Left kidney (tissue), 1 donor: ENCODE measurements at regions not wholly inside any gene's neighbourhood (a gene's known extent, or its start where the extent isn't known, plus 50 kb on each side); places are given as distances from the start of the nearest gene placed in this dataset.

Experiments used
- DNase-seq: peaks from one replicate; pipeline ENCODE4 v3.0.0-alpha.2; 2013

DNA sequence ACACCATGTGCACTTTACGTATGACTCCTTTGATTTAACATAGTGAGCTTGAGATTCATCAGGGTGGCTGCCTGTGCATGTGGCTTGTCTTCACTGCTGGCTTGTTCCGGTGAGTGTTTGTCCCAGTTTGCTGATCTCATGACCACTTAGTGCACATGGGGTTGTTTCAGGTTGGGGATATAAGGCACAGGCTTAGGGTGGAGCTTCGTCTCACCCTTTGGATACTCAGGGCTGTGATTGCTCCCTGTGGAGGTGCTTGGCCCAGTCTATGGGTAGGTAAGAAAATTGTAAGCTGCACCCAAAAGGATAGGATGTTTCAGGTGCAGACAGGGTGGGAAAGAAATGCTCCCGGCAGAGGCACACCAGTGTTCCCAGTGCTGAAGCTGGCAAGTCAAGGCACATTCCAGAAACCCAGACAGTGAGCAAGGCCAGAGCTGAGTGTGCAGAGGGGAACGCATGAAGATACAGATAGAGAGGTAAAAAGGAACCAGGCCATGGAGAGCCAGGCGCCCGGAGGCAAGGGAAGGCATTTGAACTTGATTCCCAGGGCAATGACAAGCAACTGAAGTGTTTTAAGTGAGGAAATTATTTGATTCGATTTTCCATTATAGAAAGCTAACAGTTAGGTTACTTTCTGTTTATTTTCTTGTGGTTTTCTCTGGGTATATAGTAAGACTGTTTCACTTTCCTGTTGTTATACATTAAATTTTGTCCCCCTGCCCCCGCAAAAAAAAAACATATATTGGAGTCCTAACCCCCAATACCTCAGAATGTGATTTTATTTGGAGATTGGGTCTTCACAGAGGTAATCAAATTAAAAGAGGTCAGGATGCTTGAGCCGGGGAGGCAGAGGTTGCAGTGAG is 289.8 kb upstream of the KLF6 start:
- no peak for DNase-seq

DNA sequence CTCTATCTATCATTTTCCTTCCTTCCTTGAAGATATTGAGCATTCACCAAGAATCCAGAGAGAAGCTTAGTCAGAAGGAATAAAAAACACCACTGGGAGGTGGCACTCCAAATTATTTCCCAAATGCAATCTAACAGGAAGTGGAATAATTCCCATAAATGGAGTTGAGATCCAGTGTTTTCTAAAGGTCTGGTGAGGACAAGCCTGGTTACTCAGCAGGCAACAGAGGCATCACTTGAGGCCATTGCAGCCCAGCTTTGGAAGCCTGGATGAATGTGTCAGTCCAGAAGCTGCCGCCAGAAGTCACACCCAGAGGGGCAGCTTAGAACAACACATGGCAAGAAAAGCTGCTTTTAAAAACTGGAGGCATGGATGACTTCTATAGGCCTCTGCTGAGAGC is 288.9 kb upstream of the KLF6 start:
- no peak for DNase-seq

DNA sequence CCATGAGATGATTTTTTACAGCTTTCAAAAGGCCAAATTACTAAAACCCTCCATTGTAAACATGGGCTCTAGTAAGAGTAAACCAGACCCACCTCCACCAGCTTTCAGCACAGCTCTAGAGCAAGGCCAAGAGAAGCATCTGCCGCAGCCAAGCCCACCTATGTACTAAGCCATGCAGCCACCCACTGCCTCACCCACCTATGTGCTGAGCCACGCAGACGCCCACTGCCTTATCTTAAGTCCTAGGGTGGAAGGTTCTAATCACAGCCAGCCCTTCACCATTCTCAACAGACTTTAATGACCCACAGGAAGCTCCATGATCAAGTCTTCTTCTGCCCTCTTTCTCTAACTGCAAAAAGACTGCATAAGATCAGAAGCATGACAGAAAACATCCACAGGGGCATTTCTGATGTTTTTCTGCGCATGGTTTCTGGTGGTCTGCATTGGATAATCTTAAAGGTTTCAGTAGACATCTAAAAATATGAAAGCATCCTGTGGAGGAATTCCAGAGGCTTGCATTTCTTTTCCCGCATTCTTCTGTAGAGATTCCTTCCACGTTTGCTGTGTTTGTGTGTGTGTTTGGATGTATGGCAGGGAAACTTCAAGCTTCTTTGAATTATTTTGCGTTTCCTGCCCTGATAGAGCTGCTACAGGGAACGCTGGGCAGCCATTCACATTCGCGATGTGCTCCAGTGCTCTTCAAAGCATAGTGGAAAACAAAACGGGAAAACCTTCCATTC is 286.1 kb upstream of the KLF6 start:
- no peak for DNase-seq

DNA sequence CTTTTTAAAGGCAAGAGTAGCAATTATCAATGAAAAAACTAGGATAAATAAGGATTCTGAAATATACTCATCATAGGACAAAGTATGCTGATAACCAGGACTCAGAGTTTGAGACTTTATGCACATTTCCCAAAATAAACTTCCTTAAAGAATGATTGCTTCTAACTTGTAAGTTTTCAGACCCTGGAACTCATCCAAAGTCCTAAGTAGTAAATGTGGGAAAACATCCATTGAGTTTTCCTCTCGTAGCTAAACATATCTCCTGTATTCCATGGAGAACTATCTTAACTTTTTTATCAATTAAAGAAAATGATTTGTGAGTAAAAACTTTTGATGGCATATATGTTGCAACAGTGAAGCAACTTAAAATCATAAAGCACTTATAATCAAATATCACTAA is 285.2 kb upstream of the KLF6 start:
- DNase-seq: no peak

DNA sequence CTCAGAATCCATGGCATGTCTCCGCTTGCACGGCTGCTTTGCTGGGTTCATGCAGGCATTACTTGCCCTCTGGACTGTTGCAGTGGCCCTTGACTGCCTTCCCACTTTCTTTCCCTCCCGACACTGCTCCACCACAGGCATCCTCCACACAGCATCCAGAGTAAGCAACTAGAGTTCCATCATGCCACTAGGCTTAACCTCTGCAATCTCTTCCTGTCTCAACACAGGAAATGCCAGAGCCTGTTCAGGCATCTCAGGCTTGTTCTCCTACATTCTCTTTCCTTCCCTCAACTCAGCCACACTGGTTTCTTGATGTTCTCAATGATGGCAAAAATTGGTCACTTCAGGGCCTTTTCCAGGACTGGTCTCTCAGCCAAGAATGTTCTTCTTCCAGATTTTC is 284.5 kb upstream of the KLF6 start:
- no peak for DNase-seq

DNA sequence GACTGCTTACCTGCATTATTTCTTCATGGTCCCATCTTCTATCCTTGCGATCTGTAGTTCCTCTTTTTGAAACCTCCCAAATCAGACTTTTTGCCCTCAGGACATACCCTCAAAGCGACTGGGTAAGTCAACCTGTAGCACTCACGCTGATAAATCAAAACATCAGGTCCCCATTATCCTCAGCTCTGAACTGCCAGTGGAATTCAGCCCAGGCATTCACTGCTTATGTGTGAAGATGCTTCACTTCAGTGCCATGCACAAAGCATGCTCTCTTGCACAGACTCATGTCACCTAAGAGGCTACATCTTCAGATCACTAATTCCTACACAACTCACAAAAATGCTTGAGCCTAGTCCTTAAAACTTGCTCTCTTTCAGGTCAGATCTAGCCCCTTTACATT is 283.6 kb upstream of the KLF6 start:
- DNase-seq: no peak

DNA sequence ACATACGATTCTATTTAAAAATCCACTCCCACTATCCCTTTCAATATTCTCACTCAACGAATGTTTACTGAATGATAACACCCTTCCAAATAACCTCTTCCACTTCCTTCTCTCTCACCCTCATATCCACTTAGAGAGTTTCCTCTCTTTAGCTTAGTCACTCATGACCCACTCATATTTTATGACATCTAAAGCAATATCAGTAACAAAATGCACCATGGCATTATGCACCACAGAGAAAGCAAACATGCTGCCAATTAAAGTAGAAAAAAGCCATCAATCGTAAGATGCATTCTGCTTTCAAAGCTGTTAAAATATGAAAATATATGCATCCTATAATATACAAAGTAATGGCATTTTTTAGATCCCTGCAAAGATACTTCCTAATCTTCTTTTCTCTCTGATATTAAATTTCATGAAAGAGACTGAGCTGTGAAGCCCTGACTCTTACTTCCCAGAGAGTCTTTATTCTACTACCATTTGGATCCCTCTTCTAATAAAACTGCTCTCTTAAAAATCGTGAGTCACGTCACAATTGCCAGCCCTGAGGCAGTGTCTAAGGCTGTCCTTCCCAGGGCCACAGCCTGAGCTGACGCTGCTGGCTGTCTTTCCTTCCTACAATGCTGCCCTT is 283.0 kb upstream of the KLF6 start:
- DNase-seq: no peak

DNA sequence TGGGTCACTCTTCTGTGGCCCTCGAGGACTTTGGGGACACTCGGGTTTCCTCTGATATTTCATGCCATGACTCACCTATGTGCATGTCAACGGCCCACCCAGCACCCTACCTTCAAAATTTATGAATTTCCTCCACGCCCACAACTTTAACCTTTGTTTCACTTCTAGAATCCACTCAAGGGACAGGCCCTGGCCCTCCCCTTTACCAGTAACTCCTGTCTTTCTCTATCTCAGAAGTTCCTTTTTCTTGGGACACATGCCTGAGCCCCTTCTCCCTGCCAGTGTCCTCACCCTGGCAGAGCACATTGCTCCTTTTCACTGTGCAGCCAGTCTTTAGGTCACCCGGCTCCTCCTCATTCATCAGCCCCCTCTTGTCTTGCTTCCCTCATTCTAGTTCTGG is 282.5 kb upstream of the KLF6 start:
- DNase-seq: no peak

DNA sequence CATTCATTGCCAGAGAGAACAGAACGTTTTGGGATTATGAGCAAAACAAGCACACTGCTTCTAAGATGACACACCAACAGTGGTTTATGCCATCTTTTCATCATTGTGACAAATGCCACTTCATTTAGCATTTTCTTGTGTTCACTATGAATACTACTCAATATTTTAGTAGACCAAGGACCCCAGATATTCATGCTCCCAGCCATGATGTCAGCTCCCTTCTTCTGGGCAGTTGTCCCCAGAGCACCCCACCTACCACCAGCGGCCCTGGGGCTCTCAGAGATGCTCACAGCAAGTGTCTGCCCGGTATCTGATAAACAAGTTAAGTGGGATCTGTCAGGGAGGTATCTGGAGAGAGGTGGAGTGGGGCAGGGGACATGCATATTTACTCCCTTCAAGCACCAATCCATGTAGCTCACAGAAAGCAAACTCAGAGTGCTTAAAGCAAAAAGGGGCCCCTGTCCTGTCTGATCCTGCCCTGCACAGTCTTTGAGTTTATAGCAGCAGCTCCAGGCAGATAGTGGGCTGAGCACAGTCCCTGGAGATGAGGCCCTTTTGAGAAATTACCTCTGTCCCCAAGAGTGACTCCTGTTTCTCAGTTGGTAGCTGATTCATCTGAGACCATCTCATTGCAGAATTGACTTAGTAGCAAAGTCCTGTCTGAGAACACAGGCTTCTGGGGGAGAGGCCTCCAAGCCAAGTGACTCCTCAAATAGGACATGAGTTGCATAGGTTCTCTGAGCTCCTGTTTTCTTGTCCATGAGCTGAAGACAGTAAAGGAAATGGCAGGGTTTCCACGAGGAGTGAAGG is 281.8 kb upstream of the KLF6 start:
- DNase-seq: no peak

DNA sequence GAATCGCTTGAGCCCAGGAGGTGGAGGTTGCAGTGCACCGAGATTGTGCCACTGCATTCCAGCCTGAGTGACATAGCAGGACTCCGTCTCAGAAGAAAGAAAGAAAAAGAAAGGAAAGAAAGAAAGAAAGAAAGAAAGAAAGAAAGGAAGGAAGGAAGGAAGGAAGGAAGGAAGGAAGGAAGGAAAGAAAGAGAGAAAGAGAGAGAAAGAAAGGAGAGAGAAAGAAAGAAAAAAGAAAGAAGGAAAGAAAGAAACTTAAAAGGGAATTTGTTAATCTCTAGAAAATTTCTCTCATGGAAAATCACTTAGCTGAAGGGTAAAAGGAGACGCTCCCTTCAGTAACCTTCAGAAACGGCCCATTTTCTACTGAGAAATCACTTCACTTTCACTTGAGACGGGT is 279.5 kb upstream of the KLF6 start:
- no peak for DNase-seq

DNA sequence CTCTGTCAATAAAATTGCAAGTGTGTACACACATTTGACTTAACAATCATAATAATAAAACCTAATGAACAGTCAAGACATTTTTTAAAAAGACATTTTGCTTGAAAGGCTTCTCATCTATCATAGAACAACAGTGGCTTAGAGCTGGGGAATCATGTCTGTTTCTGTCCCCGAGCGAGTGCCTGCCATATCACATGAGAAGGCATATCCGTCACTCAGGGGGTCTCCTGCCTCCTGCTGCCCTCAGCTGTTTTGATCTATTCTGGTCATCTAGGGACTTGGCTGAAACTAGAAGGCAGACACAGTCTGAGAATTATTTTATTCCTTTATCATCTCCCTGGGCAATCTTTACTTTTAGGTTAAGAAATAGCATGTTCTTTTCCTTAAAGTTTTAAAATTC is 278.7 kb upstream of the KLF6 start:
- no peak for DNase-seq

DNA sequence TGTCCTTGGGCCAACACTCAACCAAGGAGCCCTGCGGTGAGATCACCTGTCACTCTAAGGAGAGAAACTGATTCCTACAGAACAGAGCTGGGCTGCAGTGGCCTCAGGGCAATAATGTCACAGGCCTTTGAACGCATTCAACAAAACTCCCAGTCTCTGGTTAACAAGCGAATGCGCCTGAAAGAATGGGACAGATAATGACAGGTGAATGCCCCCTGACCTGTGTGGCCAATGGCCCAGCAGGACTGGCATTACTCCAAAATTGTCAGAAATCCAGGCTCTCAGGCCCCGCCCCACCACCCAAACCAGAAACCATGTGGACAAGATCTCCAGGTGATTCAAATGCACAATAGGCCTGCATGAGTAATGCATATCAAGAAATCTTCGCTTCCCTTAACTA is 277.7 kb upstream of the KLF6 start:
- DNase-seq: no peak

DNA sequence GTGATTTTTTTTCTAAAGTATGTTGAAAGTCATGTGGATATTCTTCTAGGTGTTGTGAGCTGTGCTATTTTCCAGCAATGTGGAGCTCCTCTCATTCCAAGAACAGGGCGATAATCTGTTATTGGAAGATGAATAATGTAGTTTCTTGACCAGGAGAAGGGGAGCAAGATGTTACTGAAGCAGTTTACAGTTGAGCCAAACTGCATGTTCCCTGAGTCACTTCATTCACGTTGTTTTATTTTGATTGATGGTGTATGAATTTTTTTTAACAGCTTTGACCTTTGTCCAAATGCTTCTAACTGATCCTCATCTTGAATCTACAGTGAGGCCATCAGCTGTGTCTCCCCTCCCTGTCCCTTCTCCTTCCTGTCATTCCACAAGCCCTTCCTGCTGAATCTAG is 277.1 kb upstream of the KLF6 start:
- DNase-seq: no peak

DNA sequence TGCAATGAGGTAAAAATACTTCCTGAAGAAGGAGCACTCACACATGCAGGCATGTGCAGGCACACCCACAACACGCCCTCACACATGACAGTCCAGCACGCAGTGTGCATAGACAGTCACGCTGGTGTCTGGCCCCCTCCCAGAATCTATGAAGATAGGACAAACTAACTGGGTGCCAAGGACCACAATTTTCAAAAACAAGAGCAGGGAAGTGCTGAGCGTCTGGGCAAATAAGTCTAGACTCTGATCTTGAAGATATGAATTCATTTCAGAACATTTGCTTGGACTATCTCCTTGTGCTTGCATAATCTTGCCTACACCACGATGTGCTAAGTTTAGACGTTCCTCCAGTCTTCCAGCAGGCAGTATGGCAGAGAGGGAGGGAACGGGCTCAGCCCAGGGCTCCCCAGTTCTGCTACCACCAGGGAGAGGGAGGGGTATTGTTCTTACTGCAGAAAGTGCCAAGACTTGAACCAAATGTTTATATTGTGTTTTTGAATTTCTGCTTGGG is 276.5 kb upstream of the KLF6 start:
- no peak for DNase-seq

DNA sequence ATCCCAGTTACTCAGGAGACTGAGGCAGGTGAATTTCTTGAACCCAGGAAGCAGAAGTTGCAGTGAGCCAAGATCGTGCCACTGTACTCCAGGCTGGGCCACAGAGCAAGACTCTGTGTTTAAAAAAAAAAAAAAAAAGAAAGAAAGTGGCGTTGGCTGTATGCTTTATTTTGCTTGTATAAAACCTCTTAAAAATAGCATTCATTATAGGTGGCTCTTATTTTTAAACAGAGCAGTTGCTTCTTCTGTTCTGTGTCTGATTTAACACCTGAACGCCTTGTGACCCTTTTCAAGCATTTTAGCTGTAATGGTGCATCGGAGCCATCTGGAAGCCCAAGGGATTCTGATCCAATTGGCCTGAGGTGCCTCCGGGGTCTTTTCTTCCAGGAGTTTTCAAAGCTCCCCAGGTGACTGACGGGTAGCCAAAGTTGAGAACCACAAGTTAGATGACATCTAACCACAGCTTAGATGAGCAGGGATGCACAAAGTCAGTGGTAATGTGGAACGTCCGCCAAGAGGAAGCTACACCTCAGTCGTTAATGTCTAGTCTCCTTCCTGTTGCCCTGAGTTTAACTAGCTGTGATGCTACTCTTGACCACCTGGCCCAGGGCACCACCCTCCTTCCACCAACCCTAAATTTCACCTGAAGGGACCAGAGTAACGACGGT is 274.6 kb upstream of the KLF6 start:
- DNase-seq: no peak

DNA sequence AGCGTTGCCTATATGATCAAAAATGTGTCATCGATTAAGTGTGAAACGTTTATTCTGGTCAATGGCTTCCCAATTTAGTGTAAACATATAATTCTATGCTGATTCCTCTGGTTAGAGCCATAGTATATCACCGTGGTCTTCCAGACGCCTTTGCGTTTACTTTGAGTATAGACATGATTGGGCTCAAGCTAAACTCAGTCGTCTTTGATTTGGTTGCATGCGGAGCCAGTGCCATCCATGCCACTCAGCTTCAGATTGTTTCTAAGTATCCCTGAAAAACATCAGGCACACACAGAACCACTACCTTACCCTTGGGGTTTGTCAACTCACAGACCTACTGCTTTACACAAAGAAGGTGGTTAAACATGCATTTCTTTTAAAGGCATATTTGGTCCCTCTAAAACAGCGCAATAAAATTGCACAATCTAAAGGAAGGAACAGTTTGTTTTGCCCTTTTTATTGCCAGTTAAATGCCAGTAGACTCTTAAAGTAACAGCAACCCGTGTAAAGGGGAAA is 273.6 kb upstream of the KLF6 start:
- DNase-seq: no peak

DNA sequence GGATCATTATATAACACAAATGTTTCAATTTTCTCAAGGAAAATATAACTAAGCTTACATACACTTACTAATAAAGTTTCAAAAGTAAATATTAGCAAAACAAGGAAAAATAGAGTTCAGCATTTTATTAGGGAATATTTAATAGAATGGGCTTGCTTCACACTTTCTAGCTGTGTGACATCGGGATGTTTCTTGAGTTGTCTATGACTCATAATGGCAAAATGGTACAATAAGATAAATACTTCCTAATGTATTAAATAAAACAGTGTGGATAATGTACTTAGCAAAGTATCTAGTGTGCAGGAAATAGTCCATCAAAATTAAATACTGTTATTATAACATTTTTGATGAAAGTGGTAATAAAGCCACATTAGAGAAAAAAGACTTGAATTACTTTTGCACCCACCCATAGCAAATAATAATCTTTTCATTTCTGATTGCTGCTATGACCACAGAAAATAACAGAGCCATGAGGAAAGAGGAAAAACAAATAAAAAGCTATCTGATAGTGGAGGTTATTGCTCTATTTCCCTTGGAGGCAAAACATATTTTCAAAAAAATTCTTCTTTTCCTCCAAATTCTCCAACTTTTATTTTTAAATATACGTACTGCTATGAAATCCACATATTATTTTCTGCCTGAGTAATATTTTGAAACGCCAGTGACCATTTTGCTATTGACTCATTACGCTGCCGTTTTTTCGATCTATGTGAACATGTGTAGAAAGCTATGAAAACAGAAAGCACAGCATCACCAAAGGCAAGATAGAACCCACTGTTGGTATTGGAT is 272.9 kb upstream of the KLF6 start:
- DNase-seq: no peak

DNA sequence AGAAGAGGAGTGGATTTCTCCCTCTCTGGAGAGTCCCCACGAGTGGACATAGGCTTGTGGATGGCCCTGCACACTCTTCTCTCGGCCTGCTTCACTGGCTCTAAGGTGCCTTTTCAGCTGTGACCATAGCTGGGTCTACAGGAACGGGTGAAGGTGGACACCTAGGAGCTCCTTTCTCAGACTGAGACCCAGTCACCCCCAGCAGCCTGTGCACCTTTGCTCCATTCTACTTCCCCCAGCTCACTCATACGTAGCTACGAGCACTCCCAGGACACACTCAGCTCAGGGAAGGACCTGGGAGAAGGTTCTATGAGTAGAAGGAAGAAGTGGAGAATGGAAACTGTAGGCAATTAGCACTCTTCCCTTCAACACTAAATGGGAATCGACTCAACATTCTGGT is 272.0 kb upstream of the KLF6 start:
- DNase-seq: no peak

DNA sequence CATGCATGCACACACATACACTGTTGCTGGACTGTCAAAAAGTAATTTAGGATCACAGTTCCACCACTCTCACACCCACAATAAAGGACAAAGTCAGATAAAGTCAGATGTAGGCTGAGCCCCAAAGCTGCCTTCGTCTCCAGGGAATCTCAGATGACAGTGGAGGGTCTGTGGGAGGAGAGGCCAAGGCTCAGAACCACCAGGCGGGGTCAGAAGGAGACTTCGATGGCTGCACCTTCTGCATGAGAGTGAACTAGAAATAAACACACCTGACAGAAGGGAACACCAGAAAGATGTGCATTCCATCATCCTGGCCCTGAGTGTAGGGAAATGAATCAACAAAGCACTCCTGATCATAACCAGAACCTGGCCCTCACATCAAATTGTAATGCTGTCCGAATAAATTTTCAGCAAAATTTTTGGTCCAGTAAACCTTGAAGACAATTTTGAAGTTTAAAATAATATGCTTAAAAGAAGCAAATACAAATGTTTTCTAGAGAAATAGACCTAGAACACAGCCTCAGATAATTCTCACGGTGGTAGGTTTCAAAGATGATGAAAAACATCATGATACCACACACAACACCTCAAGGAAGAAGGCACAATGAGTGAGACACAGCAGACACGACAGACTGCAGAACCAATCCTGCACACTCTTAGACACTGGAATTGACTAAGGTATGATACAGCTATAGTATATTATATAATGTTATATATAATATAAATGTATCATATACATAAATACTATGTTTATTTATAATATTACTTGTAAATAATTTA is 269.8 kb upstream of the KLF6 start:
- DNase-seq: no peak

DNA sequence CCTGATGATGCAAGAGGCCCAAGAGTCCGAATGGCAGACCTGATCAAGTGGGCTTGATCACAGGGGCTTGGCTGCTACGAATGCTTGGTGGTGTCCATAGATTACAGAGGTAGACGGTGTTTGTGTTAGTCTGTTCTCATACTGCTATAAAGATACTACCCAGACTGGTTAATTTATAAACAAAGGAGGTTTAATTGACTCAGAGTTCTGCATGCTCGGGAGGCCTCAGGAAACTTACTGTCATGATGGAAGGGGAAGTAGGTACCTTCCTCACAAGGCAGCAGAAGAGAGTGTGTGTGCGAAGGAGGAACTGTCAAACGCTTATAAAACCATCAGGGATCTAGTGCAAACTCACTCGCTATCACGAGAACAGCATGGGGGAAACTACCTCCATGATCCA is 268.9 kb upstream of the KLF6 start:
- no peak for DNase-seq
